Skeletal muscle tissue (tissue), 3 donors: ENCODE measurements at regions not wholly inside any gene's neighbourhood (a gene's known extent, or its start where the extent isn't known, plus 50 kb on each side); places are given as distances from the start of the nearest gene placed in this dataset.

Experiments used
- H3K27ac ChIP-seq: one replicate; pipeline ENCODE4 v1.7.0; 2013; ENCODE audit warnings: mild to moderate bottlenecking, low read depth, low read length, inconsistent platforms
- H3K27me3 ChIP-seq, 3 donors: one replicate each; pipeline ENCODE4 v1.7.0; 2013; ENCODE audit warnings: low read length in 3 of 3; ENCODE audit not compliant: control insufficient read depth in 3 of 3, insufficient read depth in 3 of 3
- H3K36me3 ChIP-seq, 3 donors: one replicate each; pipeline ENCODE4 v1.7.0; 2013; ENCODE audit warnings: low read length in 3 of 3; ENCODE audit not compliant: control insufficient read depth in 3 of 3, insufficient read depth in 3 of 3
- H3K4me1 ChIP-seq, 3 donors: one replicate each; pipeline ENCODE4 v1.7.0; 2013; ENCODE audit warnings: low read length in 3 of 3, mild to moderate bottlenecking in 3 of 3; ENCODE audit not compliant: control insufficient read depth in 3 of 3, insufficient read depth in 3 of 3
- H3K4me3 ChIP-seq, 3 donors: one replicate each; pipeline ENCODE4 v1.7.0; 2013; ENCODE audit warnings: low read length in 3 of 3
- H3K9ac ChIP-seq, 3 donors: one replicate each; pipeline ENCODE4 v1.7.0; 2013; ENCODE audit warnings: low read length in 3 of 3, mild to moderate bottlenecking in 3 of 3, moderate library complexity in 2 of 3, low read depth in 1 of 3
- H3K9me3 ChIP-seq, 3 donors: one replicate each; pipeline ENCODE4 v1.7.0; 2013; ENCODE audit warnings: low read length in 3 of 3; ENCODE audit not compliant: control insufficient read depth in 3 of 3
- donor health status: Osteomylitis.

GRCh38 chr7:41608447-41608846, 94.4 kb downstream of the INHBA start:
- H3K9ac ChIP-seq: no peak overlapping the region
- H3K9me3 ChIP-seq: no peaks in the 10 kb centered on the region
- H3K27me3 ChIP-seq: no peaks in the 10 kb centered on the region
- no peaks in the 10 kb centered on the region for H3K4me1 ChIP-seq
- H3K36me3 ChIP-seq: no peaks in the 10 kb centered on the region
- H3K4me3 ChIP-seq: no peak overlapping the region
- no peak overlapping the region for H3K27ac ChIP-seq

GRCh38 chr7:41603985-41604384, 98.9 kb downstream of the INHBA start:
- Histone ChIP-seq H3K27ac (no peak overlapping the region), H3K9me3 (no peaks in the 10 kb centered on the region), H3K4me3 (no peak overlapping the region), H3K36me3 (no peaks in the 10 kb centered on the region), H3K27me3 (no peaks in the 10 kb centered on the region), H3K9ac (no peak overlapping the region), H3K4me1 (no peaks in the 10 kb centered on the region)

GRCh38 chr7:41599760-41600159, 103.1 kb downstream of the INHBA start:
- Histone ChIP-seq H3K27me3 (no peaks in the 10 kb centered on the region), H3K36me3 (no peaks in the 10 kb centered on the region), H3K4me1 (no peaks in the 10 kb centered on the region), H3K4me3 (no peak overlapping the region), H3K9ac (no peak overlapping the region), H3K27ac (no peak overlapping the region), H3K9me3 (no peaks in the 10 kb centered on the region)

GRCh38 chr7:41592794-41593193, 110.1 kb downstream of the INHBA start:
- no peaks in the 10 kb centered on the region for H3K36me3 ChIP-seq

GRCh38 chr7:41592236-41592635, 110.7 kb downstream of the INHBA start:
- Histone ChIP-seq H3K9ac (no peak overlapping the region), H3K27ac (no peak overlapping the region), H3K4me3 (no peak overlapping the region), H3K4me1 (no peaks in the 10 kb centered on the region), H3K36me3 (no peaks in the 10 kb centered on the region), H3K27me3 (no peaks in the 10 kb centered on the region), H3K9me3 (no peaks in the 10 kb centered on the region)

More at GRCh38 chr7:41592794-41593193, 110.1 kb downstream of the INHBA start:
- no peak overlapping the region for H3K9ac ChIP-seq
- H3K27me3 ChIP-seq: no peaks in the 10 kb centered on the region
- H3K4me1 ChIP-seq: no peaks in the 10 kb centered on the region
- no peak overlapping the region for H3K4me3 ChIP-seq
- no peaks in the 10 kb centered on the region for H3K9me3 ChIP-seq
- no peak overlapping the region for H3K27ac ChIP-seq

- no peak overlapping the region for H3K9ac ChIP-seq
- H3K4me1 ChIP-seq: no peaks in the 10 kb centered on the region
- H3K27ac ChIP-seq: no peak overlapping the region
- no peaks in the 10 kb centered on the region for H3K9me3 ChIP-seq
- no peak overlapping the region for H3K4me3 ChIP-seq
- no peaks in the 10 kb centered on the region for H3K36me3 ChIP-seq
- H3K27me3 ChIP-seq: no peaks in the 10 kb centered on the region
These were observed 111.9 kb downstream of the INHBA start for GRCh38 chr7:41590986-41591385.

GRCh38 chr7:41588341-41588740, 114.5 kb downstream of the INHBA start:
- Histone ChIP-seq H3K9me3 (no peaks in the 10 kb centered on the region), H3K4me3 (no peak overlapping the region), H3K4me1 (no peaks in the 10 kb centered on the region), H3K27ac (no peak overlapping the region), H3K36me3 (no peaks in the 10 kb centered on the region), H3K27me3 (no peaks in the 10 kb centered on the region), H3K9ac (no peak overlapping the region)

- Histone ChIP-seq H3K27ac (no peak overlapping the region), H3K36me3 (no peaks in the 10 kb centered on the region), H3K4me1 (no peaks in the 10 kb centered on the region), H3K9ac (no peak overlapping the region), H3K27me3 (no peaks in the 10 kb centered on the region), H3K9me3 (no peaks in the 10 kb centered on the region), H3K4me3 (no peak overlapping the region)
These were observed 115.8 kb downstream of the INHBA start for GRCh38 chr7:41586931-41587640.

- Histone ChIP-seq H3K27ac (no peak overlapping the region), H3K9me3 (no peaks in the 10 kb centered on the region), H3K36me3 (no peaks in the 10 kb centered on the region), H3K27me3 (no peaks in the 10 kb centered on the region), H3K4me3 (no peak overlapping the region), H3K9ac (no peak overlapping the region), H3K4me1 (no peaks in the 10 kb centered on the region)
These were observed 118.1 kb downstream of the INHBA start for GRCh38 chr7:41584746-41585145.

GRCh38 chr7:41582116-41582515, 120.8 kb downstream of the INHBA start:
- H3K4me3 ChIP-seq: no peak overlapping the region

More at GRCh38 chr7:41582116-41582515, 120.8 kb downstream of the INHBA start:
- Histone ChIP-seq H3K27me3 (no peaks in the 10 kb centered on the region), H3K9ac (no peak overlapping the region), H3K9me3 (no peaks in the 10 kb centered on the region), H3K36me3 (no peaks in the 10 kb centered on the region), H3K27ac (no peak overlapping the region), H3K4me1 (no peaks in the 10 kb centered on the region)
